Calu3 (cell line): ENCODE measurements at regions not wholly inside any gene's neighbourhood (a gene's known extent, or its start where the extent isn't known, plus 50 kb on each side); places are given as distances from the start of the nearest gene placed in this dataset.

Experiments used
- BruUV-seq: library from RNA; stranded (reverse); fragments of 400-500 nt; replicated peaks from 2 replicates; lab custom pipeline; 2021; lab: Mats Ljungman, UMichigan
- CTCF ChIA-PET: fragments of 300-600 bp; sonication (Branson Sonifier 250); formaldehyde crosslinking; loops from one replicate; lab custom pipeline; 2022; ENCODE audit warnings: antibody characterized with exemption; lab: Charles Lee
- DNase-seq: peaks from one replicate; pipeline ENCODE4 v3.0.0; 2022
- H3K27ac Mint-ChIP-seq: one replicate; pipeline ENCODE4 v1.8.0; 2022; ENCODE audit warnings: mixed read lengths; ENCODE audit not compliant: unreplicated experiment
- H3K27me3 Mint-ChIP-seq: one replicate; pipeline ENCODE4 v1.8.0; 2022; ENCODE audit warnings: mixed read lengths; ENCODE audit not compliant: unreplicated experiment
- H3K36me3 Mint-ChIP-seq: one replicate; pipeline ENCODE4 v1.8.0; 2022; ENCODE audit warnings: mild to moderate bottlenecking, moderate library complexity, mixed read lengths; ENCODE audit not compliant: insufficient read depth, unreplicated experiment
- H3K4me1 Mint-ChIP-seq: one replicate; pipeline ENCODE4 v1.8.0; 2022; ENCODE audit warnings: mild to moderate bottlenecking, low read depth, mixed read lengths; ENCODE audit not compliant: unreplicated experiment
- H3K4me3 Mint-ChIP-seq: one replicate; pipeline ENCODE4 v1.8.0; 2022; ENCODE audit warnings: mild to moderate bottlenecking, low read depth, moderate library complexity, mixed read lengths; ENCODE audit not compliant: unreplicated experiment
- H3K9me3 Mint-ChIP-seq: one replicate; pipeline ENCODE4 v1.8.0; 2022; ENCODE audit warnings: low read depth, mixed read lengths; ENCODE audit not compliant: unreplicated experiment
- CTCF ChIP-seq: fragments of 200-600 bp; IDR thresholded peaks from one replicate; pipeline ENCODE4 v1.8.0; 2022; ENCODE audit warnings: antibody characterized with exemption; ENCODE audit not compliant: unreplicated experiment
- intact Hi-C: fragments of 100-400 bp; cut with micrococcal nuclease; formaldehyde crosslinking; loops from one replicate; pipeline ENCODE4 v1.10.0; 2022; ENCODE audit not compliant: unreplicated experiment

- Mint-ChIP-seq H3K4me1 (peaks cover 9% of the 10 kb centered on the region), H3K27ac (peak overlapping the region; percentile 85)
- CTCF ChIA-PET = interaction anchor here (1.0 kb wide), 1 partner anchor 414 kb away, joined by 3 read pairs; no protein-coding TSS in a partner anchor
These were observed 279.7 kb upstream of the FIGN start for GRCh38 chr2:164015328-164016123.

GRCh38 chr2:164014791-164015190 is 279.0 kb upstream of the FIGN start:
- TF ChIP-seq CTCF = no peak
- Mint-ChIP-seq H3K27me3 (no peaks in the 10 kb centered on the region), H3K27ac (no peak overlapping the region), H3K36me3 (no peaks in the 10 kb centered on the region), H3K4me3 (no peak overlapping the region), H3K4me1 (peaks cover 9% of the 10 kb centered on the region), H3K9me3 (no peaks in the 10 kb centered on the region)
- intact Hi-C loops = no loop called here
- CTCF ChIA-PET = no interaction called here
- no TSS peak for BruUV-seq
- DNase-seq = no peak

More at GRCh38 chr2:164015328-164016123, 279.7 kb upstream of the FIGN start:
- H3K4me3 Mint-ChIP-seq = peak overlapping the region; percentile 66
- intact Hi-C loops = no loop called here
- H3K36me3 Mint-ChIP-seq = no peaks in the 10 kb centered on the region
- no peaks in the 10 kb centered on the region for H3K27me3 Mint-ChIP-seq
- peak; percentile 42 for DNase-seq
- BruUV-seq = no TSS peak
- no peaks in the 10 kb centered on the region for H3K9me3 Mint-ChIP-seq
- TF ChIP-seq CTCF = no peak

GRCh38 chr2:164014068-164014731 is 278.4 kb upstream of the FIGN start:
- no TSS peak for BruUV-seq
- no peaks in the 10 kb centered on the region for H3K27me3 Mint-ChIP-seq

GRCh38 chr2:164012581-164012980 is 276.8 kb upstream of the FIGN start:
- Mint-ChIP-seq H3K36me3 (no peaks in the 10 kb centered on the region), H3K9me3 (no peaks in the 10 kb centered on the region), H3K4me1 (peaks cover 9% of the 10 kb centered on the region), H3K27me3 (no peaks in the 10 kb centered on the region), H3K27ac (no peak overlapping the region), H3K4me3 (no peak overlapping the region)
- BruUV-seq = no TSS peak
- intact Hi-C loops = no loop called here
- no peak for DNase-seq
- TF ChIP-seq CTCF = no peak
- CTCF ChIA-PET = interaction anchor here (0.6 to 0.7 kb wide), 2 partner anchors 60 to 275 kb away, joined by 4 to 7 read pairs; no protein-coding TSS in a partner anchor

More at GRCh38 chr2:164014068-164014731, 278.4 kb upstream of the FIGN start:
- CTCF ChIA-PET = interaction anchor here (0.5 kb wide), 1 partner anchor 593 kb away, joined by 5 read pairs; no protein-coding TSS in a partner anchor
- Mint-ChIP-seq H3K27ac (no peak overlapping the region), H3K36me3 (no peaks in the 10 kb centered on the region), H3K4me3 (no peak overlapping the region), H3K9me3 (no peaks in the 10 kb centered on the region), H3K4me1 (peaks cover 9% of the 10 kb centered on the region)
- intact Hi-C loops = no loop called here
- DNase-seq = no peak
- no peak for TF ChIP-seq CTCF
